HG03520 (cell line): ENCODE measurements at regions not wholly inside any gene's neighbourhood (a gene's known extent, or its start where the extent isn't known, plus 50 kb on each side); places are given as distances from the start of the nearest gene placed in this dataset.
"Not testable (repeated sequence)": the region's sequence is repeated elsewhere in the genome, so short reads cannot be mapped to it uniquely, and the experiment has no call there.

Experiments
- ATAC-seq: cut with Tn5 transposase; IDR thresholded peaks from one replicate; pipeline ENCODE4 v1.9.1; 2021; ENCODE audit warnings: mild to moderate bottlenecking, moderate library complexity; ENCODE audit not compliant: unreplicated experiment

- not testable (repeated sequence) for ATAC-seq
Measured at GRCh38 chr2:87075054-87075790, 53.6 kb upstream of the PLGLB1 start.

GRCh38 chr2:87075791-87076252 lies 54.2 kb upstream of the PLGLB1 start:
- ATAC-seq: peak; percentile 38

- ATAC-seq: peak; percentile 92
Measured at GRCh38 chr2:87076253-87077123, 54.8 kb upstream of the PLGLB1 start.

- not testable (repeated sequence) for ATAC-seq
Measured at GRCh38 chr2:87077124-87077446, 55.4 kb upstream of the PLGLB1 start.

- not testable (repeated sequence) for ATAC-seq
Measured at GRCh38 chr2:87081727-87082126, 60.1 kb upstream of the PLGLB1 start.

GRCh38 chr2:87088079-87088478 lies 66.4 kb upstream of the PLGLB1 start:
- not testable (repeated sequence) for ATAC-seq

GRCh38 chr2:87089401-87089800 lies 67.8 kb upstream of the PLGLB1 start:
- not testable (repeated sequence) for ATAC-seq

- not testable (repeated sequence) for ATAC-seq
Measured at GRCh38 chr2:87093252-87093651, 71.6 kb upstream of the PLGLB1 start.

- not testable (repeated sequence) for ATAC-seq
Measured at GRCh38 chr2:87093937-87094529, 72.4 kb upstream of the PLGLB1 start.

GRCh38 chr2:87095804-87096203 lies 74.2 kb upstream of the PLGLB1 start:
- ATAC-seq: not testable (repeated sequence)

- not testable (repeated sequence) for ATAC-seq
Measured at GRCh38 chr2:87128761-87129553, 107.3 kb upstream of the PLGLB1 start.

GRCh38 chr2:87132577-87132976 lies 110.9 kb upstream of the PLGLB1 start:
- not testable (repeated sequence) for ATAC-seq

- ATAC-seq: not testable (repeated sequence)
Measured at GRCh38 chr2:87151835-87152493, 130.3 kb upstream of the PLGLB1 start.

- not testable (repeated sequence) for ATAC-seq
Measured at GRCh38 chr2:87174454-87174853, 152.8 kb upstream of the PLGLB1 start.

- ATAC-seq: not testable (repeated sequence)
Measured at GRCh38 chr2:87183373-87183772, 161.7 kb upstream of the PLGLB1 start.

GRCh38 chr2:87184260-87184659 lies 162.6 kb upstream of the PLGLB1 start:
- not testable (repeated sequence) for ATAC-seq

- ATAC-seq: not testable (repeated sequence)
Measured at GRCh38 chr2:87189214-87189613, 167.6 kb upstream of the PLGLB1 start.

GRCh38 chr2:87193336-87193735 lies 171.7 kb upstream of the PLGLB1 start:
- peak; percentile 80 for ATAC-seq

GRCh38 chr2:87194254-87194999 lies 172.8 kb upstream of the PLGLB1 start:
- not testable (repeated sequence) for ATAC-seq
